ENCODE measurements at regions not wholly inside any gene's neighbourhood (a gene's known extent, or its start where the extent isn't known, plus 50 kb on each side); places are given as distances from the start of the nearest gene placed in this dataset.

DNA sequence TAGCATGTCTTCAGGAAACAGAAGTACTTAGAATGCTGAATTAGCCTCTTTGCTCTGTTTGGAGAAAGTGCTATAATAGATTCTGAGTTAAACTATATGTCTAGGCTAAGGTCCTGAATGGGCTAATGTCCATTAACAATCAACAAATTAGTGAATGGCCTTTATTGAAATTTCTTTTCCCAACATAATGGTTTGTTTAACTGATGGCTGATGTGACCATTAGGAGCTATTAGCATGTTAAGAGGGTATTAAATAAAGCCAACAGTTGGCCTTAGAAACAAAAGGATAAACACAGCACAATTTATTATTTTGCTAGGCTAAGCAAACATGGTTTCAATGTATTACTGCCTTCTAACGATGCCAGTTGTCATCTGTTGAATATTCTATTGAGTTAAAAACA is 234.3 kb upstream of the HS3ST5 start:
- no peak for TF ChIP-seq POLR2A (IDR thresholded peaks at IDR 0.05; ENCODE audit: low read length)
- TF ChIP-seq GATA1 (IDR thresholded peaks at IDR 0.05; ENCODE audit: low read depth, low read length): no peak
